HL-60 (cell line): ENCODE measurements at regions not wholly inside any gene's neighbourhood (a gene's known extent, or its start where the extent isn't known, plus 50 kb on each side); places are given as distances from the start of the nearest gene placed in this dataset.

ENCODE experiments used
- DNase-seq, 2 experiments: peaks; one replicate each; pipeline ENCODE4 v3.0.0-alpha.2; 2010 to 2020; ENCODE audit warnings: low read depth in 1 of 2, low spot score in 1 of 2
- H3K27ac ChIP-seq: fragments of 250-450 bp; sonication (Bioruptor Pico); replicated peaks from 2 replicates; pipeline ENCODE4 v1.5.1; 2020; ENCODE audit warnings: mild to moderate bottlenecking, moderate library complexity
- H3K27me3 ChIP-seq: fragments of 250-450 bp; sonication (Bioruptor Pico); 2 replicates; pipeline ENCODE4 v1.5.1; 2021; ENCODE audit warnings: mild to moderate bottlenecking, moderate library complexity; ENCODE audit not compliant: insufficient read depth, poor library complexity, severe bottlenecking
- H3K4me3 ChIP-seq: replicated peaks from 2 replicates; pipeline ENCODE4 v1.5.1; 2011; ENCODE audit warnings: mild to moderate bottlenecking, control low read depth, low read length; ENCODE audit not compliant: insufficient read depth
- CTCF ChIP-seq: IDR thresholded peaks from one replicate; pipeline ENCODE4 v1.5.1; 2011; ENCODE audit warnings: low read length, control low read depth, inconsistent platforms; ENCODE audit not compliant: insufficient read depth
- GABPA ChIP-seq: IDR thresholded peaks from 2 replicates; pipeline ENCODE4 v1.6.1; 2012; ENCODE audit warnings: low read depth
- POLR2AphosphoS5 ChIP-seq: IDR thresholded peaks from 2 replicates; pipeline ENCODE4 v1.6.1; 2012; ENCODE audit warnings: low read depth
- SPI1 ChIP-seq: IDR thresholded peaks from 2 replicates; pipeline ENCODE4 v1.6.1; 2012; ENCODE audit warnings: low read depth, mild to moderate bottlenecking, borderline replicate concordance
- TF ChIP-seq, protein P1 (sequence below): IDR thresholded peaks from 2 replicates; pipeline ENCODE4 v1.6.1; 2012; ENCODE audit warnings: low read depth; ENCODE audit not compliant: insufficient replicate concordance

- TF ChIP-seq, protein P1, sequence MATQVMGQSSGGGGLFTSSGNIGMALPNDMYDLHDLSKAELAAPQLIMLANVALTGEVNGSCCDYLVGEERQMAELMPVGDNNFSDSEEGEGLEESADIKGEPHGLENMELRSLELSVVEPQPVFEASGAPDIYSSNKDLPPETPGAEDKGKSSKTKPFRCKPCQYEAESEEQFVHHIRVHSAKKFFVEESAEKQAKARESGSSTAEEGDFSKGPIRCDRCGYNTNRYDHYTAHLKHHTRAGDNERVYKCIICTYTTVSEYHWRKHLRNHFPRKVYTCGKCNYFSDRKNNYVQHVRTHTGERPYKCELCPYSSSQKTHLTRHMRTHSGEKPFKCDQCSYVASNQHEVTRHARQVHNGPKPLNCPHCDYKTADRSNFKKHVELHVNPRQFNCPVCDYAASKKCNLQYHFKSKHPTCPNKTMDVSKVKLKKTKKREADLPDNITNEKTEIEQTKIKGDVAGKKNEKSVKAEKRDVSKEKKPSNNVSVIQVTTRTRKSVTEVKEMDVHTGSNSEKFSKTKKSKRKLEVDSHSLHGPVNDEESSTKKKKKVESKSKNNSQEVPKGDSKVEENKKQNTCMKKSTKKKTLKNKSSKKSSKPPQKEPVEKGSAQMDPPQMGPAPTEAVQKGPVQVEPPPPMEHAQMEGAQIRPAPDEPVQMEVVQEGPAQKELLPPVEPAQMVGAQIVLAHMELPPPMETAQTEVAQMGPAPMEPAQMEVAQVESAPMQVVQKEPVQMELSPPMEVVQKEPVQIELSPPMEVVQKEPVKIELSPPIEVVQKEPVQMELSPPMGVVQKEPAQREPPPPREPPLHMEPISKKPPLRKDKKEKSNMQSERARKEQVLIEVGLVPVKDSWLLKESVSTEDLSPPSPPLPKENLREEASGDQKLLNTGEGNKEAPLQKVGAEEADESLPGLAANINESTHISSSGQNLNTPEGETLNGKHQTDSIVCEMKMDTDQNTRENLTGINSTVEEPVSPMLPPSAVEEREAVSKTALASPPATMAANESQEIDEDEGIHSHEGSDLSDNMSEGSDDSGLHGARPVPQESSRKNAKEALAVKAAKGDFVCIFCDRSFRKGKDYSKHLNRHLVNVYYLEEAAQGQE: no peak
- TF ChIP-seq CTCF: no peak
- TF ChIP-seq POLR2AphosphoS5: no peak
- TF ChIP-seq GABPA: no peak
- no peak for TF ChIP-seq SPI1
Measured at GRCh38 chr5:63831381-63831780, 130.9 kb downstream of the HTR1A start.

DNA sequence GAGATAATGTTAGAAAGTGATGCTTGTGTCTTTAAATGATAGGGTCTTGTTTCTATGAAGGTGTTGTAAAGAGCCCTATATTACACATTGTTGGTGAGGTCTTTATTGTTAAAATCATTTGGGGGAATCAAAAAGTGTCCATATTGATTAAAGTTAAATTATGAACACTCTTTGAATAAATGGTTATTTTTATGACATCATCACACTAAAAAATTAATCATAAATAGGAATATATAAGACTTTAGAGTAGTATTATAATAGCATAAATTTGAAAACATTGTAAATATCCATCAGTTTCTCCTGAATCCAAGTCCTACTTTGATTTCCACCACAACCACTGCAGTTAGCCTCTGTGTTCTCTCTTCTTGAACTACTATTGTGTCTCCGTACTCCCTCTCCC, 136.3 kb downstream of the HTR1A start:
- TF ChIP-seq, protein P1: no peak
- no peak for TF ChIP-seq CTCF
- TF ChIP-seq POLR2AphosphoS5: no peak
- no peak for TF ChIP-seq GABPA
- no peak for TF ChIP-seq SPI1
- no peak for DNase-seq
- H3K27ac ChIP-seq: no peak overlapping the region
- H3K27me3 ChIP-seq: no peaks in the 10 kb centered on the region
- no peak overlapping the region for H3K4me3 ChIP-seq

More at GRCh38 chr5:63831381-63831780, 130.9 kb downstream of the HTR1A start:
- Histone ChIP-seq H3K27ac (no peak overlapping the region), H3K4me3 (no peak overlapping the region), H3K27me3 (no peaks in the 10 kb centered on the region)
- no peak for DNase-seq

DNA sequence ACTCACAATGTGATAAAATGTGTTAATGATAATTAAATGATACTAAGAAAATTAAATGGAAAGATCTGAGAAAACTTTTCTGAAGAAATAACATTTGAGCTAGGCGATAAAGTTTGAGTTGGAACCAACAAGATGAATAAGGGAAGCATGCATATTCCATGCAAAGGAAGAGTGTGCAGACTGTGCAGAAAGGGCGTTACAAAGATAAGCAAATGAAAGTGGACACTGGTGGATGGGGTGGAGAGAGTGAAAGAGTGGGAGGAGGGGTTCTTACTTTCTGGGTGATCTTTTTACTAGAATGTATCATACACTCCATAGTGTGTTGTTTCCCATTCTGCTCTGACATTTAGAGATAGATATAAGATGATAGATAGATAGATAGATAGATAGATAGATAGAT, 138.7 kb downstream of the HTR1A start:
- no peak for TF ChIP-seq POLR2AphosphoS5
- no peak for TF ChIP-seq SPI1
- TF ChIP-seq CTCF: no peak
- TF ChIP-seq, protein P1: no peak
- TF ChIP-seq GABPA: no peak
- Histone ChIP-seq H3K27me3 (no peaks in the 10 kb centered on the region), H3K4me3 (no peak overlapping the region), H3K27ac (no peak overlapping the region)
- DNase-seq: no peak
